PC-9 (cell line): ENCODE measurements at regions not wholly inside any gene's neighbourhood (a gene's known extent, or its start where the extent isn't known, plus 50 kb on each side); places are given as distances from the start of the nearest gene placed in this dataset.

Experiments
- BruUV-seq: library from RNA; stranded (reverse); fragments of 400-500 nt; replicated peaks from 2 replicates; lab custom pipeline; 2021; lab: Mats Ljungman, UMichigan
- CTCF ChIA-PET: fragments of 300-600 bp; sonication (Branson Sonifier 250); formaldehyde crosslinking; loops from one replicate; lab custom pipeline; 2022; ENCODE audit warnings: antibody characterized with exemption; lab: Charles Lee
- POLR2A ChIA-PET: fragments of 300-600 bp; sonication (Branson Sonifier 250); formaldehyde crosslinking; loops from one replicate; lab custom pipeline; 2022; ENCODE audit warnings: antibody characterized with exemption; ENCODE audit not compliant: unreplicated experiment; lab: Charles Lee
- DNase-seq, 2 experiments: peaks; one replicate each; pipeline versions ENCODE4 v3.0.0 to v3.0.0-alpha.2; 2015 to 2022; ENCODE audit warnings: mixed read lengths in 1 of 2
- H2AFZ ChIP-seq: fragments of 200-600 bp; sonication (generic); 2 replicates; pipeline ENCODE4 v1.8.1; 2017; ENCODE audit warnings: antibody characterized with exemption
- H3F3A ChIP-seq: fragments of 200-600 bp; sonication (generic); 2 replicates; pipeline ENCODE4 v1.8.1; 2017; ENCODE audit warnings: antibody characterized with exemption, mild to moderate bottlenecking, low read depth; ENCODE audit not compliant: insufficient read depth
- H3K27ac ChIP-seq: fragments of 200-600 bp; sonication (generic); 2 replicates; pipeline ENCODE4 v1.6.1; 2016; ENCODE audit warnings: mixed run types
- H3K27me3 ChIP-seq: fragments of 200-600 bp; sonication (generic); 2 replicates; pipeline ENCODE4 v1.6.1; 2016; ENCODE audit warnings: low read depth, mixed run types; ENCODE audit not compliant: insufficient read depth
- H3K36me3 ChIP-seq: fragments of 200-600 bp; sonication (generic); 2 replicates; pipeline ENCODE4 v1.6.1; 2016; ENCODE audit warnings: low read depth, mixed run types
- H3K4me1 ChIP-seq: fragments of 200-600 bp; sonication (generic); replicated peaks from 2 replicates; pipeline ENCODE4 v1.6.1; 2016; ENCODE audit warnings: mixed run types; ENCODE audit not compliant: insufficient read depth
- H3K4me2 ChIP-seq: fragments of 200-600 bp; sonication (generic); 2 replicates; pipeline ENCODE4 v1.6.1; 2017; ENCODE audit warnings: mixed run types
- H3K4me3 ChIP-seq: fragments of 200-600 bp; sonication (generic); 2 replicates; pipeline ENCODE4 v1.6.1; 2016; ENCODE audit warnings: mixed run types
- H3K79me2 ChIP-seq: fragments of 200-600 bp; sonication (generic); 2 replicates; pipeline ENCODE4 v1.6.1; 2017; ENCODE audit warnings: low read depth, mixed run types
- H3K9me2 ChIP-seq: fragments of 200-600 bp; sonication (generic); 2 replicates; pipeline ENCODE4 v1.8.1; 2017; ENCODE audit warnings: mild to moderate bottlenecking; ENCODE audit not compliant: insufficient read depth
- H3K9me3 ChIP-seq: fragments of 200-600 bp; sonication (generic); 2 replicates; pipeline ENCODE4 v1.8.1; 2016; ENCODE audit warnings: low read depth; ENCODE audit not compliant: insufficient read depth
- H4K20me1 ChIP-seq: fragments of 200-600 bp; sonication (generic); 2 replicates; pipeline ENCODE4 v1.8.1; 2017; ENCODE audit not compliant: insufficient read depth
- CTCF ChIP-seq: fragments of 200-600 bp; sonication (generic); conservative IDR thresholded peaks from 2 replicates; pipeline ENCODE4 v1.6.1; 2017; ENCODE audit warnings: mixed run types, antibody characterized with exemption, mild to moderate bottlenecking, moderate library complexity
- EZH2 ChIP-seq: fragments of 200-600 bp; sonication (generic); IDR thresholded peaks from 2 replicates; pipeline ENCODE4 v1.8.0; 2017; ENCODE audit warnings: antibody characterized with exemption, low read depth
- intact Hi-C: fragments of 100-400 bp; cut with micrococcal nuclease; formaldehyde crosslinking; loops from one replicate; pipeline ENCODE4 v1.10.0; 2022; ENCODE audit not compliant: unreplicated experiment

DNA sequence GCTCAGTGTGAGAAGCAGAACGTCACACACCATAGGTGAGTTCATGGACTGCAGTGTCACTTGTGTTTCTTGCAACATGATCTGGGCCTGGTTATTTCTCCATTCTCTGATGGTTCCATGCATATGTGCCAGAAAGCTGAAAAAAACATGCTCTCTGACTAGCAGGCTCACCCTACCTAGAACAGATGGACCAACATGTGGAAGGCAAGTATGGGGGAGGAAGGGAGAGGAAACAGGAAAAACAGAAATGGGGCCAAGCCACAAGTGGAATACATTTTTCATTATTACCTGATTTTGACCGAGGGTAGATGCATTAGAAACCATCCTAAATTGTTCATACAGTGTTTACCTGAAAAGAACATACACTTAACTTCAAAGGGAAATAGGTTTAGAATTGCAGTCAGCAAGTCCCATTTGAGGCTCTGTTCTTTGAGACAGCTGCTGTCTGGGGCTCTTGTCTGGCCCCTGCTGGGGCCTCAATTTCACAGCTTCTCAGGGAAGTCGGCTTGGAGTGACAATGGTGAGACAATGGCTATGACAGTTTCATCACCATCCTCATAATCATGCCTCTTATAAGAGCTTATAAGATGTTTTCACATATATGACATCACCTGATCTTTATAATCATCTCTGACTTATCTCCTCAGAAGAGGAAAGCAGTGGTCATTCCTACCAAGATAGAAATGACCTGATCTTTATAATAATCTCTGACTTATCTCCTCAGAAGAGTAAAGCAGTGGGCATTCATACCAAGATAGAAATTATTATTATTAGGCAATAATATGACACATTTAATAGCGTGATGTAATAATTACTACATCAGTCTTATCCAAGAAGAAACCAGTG, 327.3 kb downstream of the SIPA1L2 start:
- Histone ChIP-seq H3F3A (no peaks in the 10 kb centered on the region), H3K4me1 (no peaks in the 10 kb centered on the region), H4K20me1 (no peaks in the 10 kb centered on the region), H3K4me3 (no peak overlapping the region), H3K27me3 (peaks cover 13% of the 10 kb centered on the region), H3K9me3 (no peaks in the 10 kb centered on the region), H3K4me2 (no peak overlapping the region), H3K79me2 (no peaks in the 10 kb centered on the region), H3K9me2 (no peaks in the 10 kb centered on the region), H3K36me3 (no peaks in the 10 kb centered on the region), H2AFZ (no peak overlapping the region), H3K27ac (no peak overlapping the region)
- no peak for TF ChIP-seq EZH2
- no peak for TF ChIP-seq CTCF
- intact Hi-C loops = no loop called here
- no TSS peak for BruUV-seq
- ChIA-PET POLR2A (interaction anchor here (0.7 kb wide), 1 partner anchor 379 kb away, joined by 4 read pairs; no protein-coding TSS in a partner anchor), CTCF (no interaction called here)
- no peak for DNase-seq

DNA sequence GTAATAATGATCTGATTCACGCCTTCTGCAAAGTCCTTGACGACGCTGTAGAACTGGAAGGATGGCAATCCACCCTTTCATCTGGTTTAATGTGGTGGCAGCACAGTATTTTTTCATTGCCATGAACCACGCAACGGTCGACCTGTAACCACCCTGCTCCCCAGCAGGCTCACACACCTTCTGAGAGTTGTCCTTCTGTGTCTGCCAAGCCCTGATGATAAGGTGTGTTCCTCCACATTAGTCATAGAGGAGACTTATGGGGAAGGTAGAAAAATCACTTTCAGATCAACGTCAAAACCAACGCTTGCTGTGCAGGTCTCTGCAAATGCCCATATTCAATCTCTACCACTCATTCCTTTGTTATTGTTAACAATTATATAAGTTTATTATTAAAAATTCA, 328.7 kb downstream of the SIPA1L2 start:
- CTCF ChIA-PET = no interaction called here
- Histone ChIP-seq H3K27ac (no peak overlapping the region), H3K9me3 (no peaks in the 10 kb centered on the region), H3K9me2 (no peaks in the 10 kb centered on the region), H4K20me1 (no peaks in the 10 kb centered on the region), H2AFZ (no peak overlapping the region), H3K79me2 (no peaks in the 10 kb centered on the region), H3K36me3 (no peaks in the 10 kb centered on the region), H3K4me1 (no peaks in the 10 kb centered on the region), H3F3A (no peaks in the 10 kb centered on the region), H3K27me3 (peaks cover 12% of the 10 kb centered on the region), H3K4me3 (no peak overlapping the region), H3K4me2 (no peak overlapping the region)
- no peak for DNase-seq
- no TSS peak for BruUV-seq
- TF ChIP-seq EZH2 = no peak
- TF ChIP-seq CTCF = no peak
- POLR2A ChIA-PET = no interaction called here
- intact Hi-C loops = no loop called here

DNA sequence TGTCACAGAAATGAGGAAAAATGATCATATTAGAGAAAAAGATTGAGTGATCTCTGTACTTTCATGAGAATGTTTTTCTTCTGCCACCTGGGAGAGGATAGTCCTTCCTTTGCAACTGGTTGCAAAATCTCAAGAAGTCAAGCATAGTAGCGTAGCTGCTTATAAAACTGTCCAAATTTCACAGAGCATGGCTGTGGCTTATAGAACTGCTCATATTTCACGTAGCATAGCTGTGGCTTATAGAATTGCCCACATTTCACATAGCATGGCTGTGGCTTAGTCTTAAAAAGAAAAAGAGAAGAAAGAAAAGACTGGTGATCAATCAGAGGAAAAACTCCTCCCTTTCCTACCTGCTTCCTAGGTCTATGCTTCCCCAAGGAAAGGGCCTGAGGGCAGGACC, 329.5 kb downstream of the SIPA1L2 start:
- Histone ChIP-seq H3F3A (no peaks in the 10 kb centered on the region), H3K9me2 (no peaks in the 10 kb centered on the region), H3K27ac (no peak overlapping the region), H3K4me2 (no peak overlapping the region), H2AFZ (no peak overlapping the region), H3K36me3 (no peaks in the 10 kb centered on the region), H3K4me1 (no peaks in the 10 kb centered on the region), H3K79me2 (no peaks in the 10 kb centered on the region), H4K20me1 (no peaks in the 10 kb centered on the region), H3K4me3 (no peak overlapping the region), H3K9me3 (no peaks in the 10 kb centered on the region), H3K27me3 (peaks cover 9% of the 10 kb centered on the region)
- intact Hi-C loops = no loop called here
- DNase-seq = no peak
- POLR2A ChIA-PET = no interaction called here
- TF ChIP-seq EZH2 (no peak), CTCF (no peak)
- BruUV-seq = no TSS peak
- CTCF ChIA-PET = no interaction called here
